ENCODE measurements at regions not wholly inside any gene's neighbourhood (a gene's known extent, or its start where the extent isn't known, plus 50 kb on each side); places are given as distances from the start of the nearest gene placed in this dataset.
"Not testable (repeated sequence)": the region's sequence is repeated elsewhere in the genome, so short reads cannot be mapped to it uniquely, and the experiment has no call there.

DNA sequence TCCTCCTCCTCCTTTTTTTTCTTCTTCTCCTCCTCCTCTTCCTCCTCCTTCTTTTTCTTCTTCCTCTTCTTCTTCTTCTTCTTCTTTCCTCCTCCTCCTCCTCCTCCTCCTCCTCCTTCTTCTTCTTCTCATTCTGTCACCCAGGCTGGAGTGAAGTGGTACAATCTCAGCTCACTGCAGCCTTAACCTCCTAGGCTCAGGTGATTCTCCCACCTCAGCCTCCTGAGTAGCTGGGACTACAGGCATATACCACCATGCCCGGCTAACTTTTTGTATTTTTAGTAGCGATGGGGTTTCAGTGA lies 81.6 kb upstream of the VGLL4 start:
- TF ChIP-seq, protein P1, sequence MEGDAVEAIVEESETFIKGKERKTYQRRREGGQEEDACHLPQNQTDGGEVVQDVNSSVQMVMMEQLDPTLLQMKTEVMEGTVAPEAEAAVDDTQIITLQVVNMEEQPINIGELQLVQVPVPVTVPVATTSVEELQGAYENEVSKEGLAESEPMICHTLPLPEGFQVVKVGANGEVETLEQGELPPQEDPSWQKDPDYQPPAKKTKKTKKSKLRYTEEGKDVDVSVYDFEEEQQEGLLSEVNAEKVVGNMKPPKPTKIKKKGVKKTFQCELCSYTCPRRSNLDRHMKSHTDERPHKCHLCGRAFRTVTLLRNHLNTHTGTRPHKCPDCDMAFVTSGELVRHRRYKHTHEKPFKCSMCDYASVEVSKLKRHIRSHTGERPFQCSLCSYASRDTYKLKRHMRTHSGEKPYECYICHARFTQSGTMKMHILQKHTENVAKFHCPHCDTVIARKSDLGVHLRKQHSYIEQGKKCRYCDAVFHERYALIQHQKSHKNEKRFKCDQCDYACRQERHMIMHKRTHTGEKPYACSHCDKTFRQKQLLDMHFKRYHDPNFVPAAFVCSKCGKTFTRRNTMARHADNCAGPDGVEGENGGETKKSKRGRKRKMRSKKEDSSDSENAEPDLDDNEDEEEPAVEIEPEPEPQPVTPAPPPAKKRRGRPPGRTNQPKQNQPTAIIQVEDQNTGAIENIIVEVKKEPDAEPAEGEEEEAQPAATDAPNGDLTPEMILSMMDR (IDR thresholded peaks at IDR 0.05): not testable (repeated sequence)
- not testable (repeated sequence) for TF ChIP-seq POLR2AphosphoS5 (IDR thresholded peaks at IDR 0.05)
